GM21619 (cell line): ENCODE measurements at regions not wholly inside any gene's neighbourhood (a gene's known extent, or its start where the extent isn't known, plus 50 kb on each side); places are given as distances from the start of the nearest gene placed in this dataset.
"Not testable (repeated sequence)": the region's sequence is repeated elsewhere in the genome, so short reads cannot be mapped to it uniquely, and the experiment has no call there.

ENCODE experiments used
- ATAC-seq: cut with Tn5 transposase; IDR thresholded peaks from one replicate; pipeline ENCODE4 v1.9.1; 2021; ENCODE audit not compliant: unreplicated experiment

- no peak for ATAC-seq
Measured at GRCh38 chr9:106779796-106780195, 83.2 kb upstream of the ZNF462 start.

GRCh38 chr9:106783121-106783520, 79.8 kb upstream of the ZNF462 start:
- ATAC-seq, result no peak

GRCh38 chr9:106784076-106784475, 78.9 kb upstream of the ZNF462 start:
- ATAC-seq, result no peak

- no peak for ATAC-seq
Measured at GRCh38 chr9:106785200-106785599, 77.8 kb upstream of the ZNF462 start.

- not testable (repeated sequence) for ATAC-seq
Measured at GRCh38 chr9:106788021-106788420, 74.9 kb upstream of the ZNF462 start.

- no peak for ATAC-seq
Measured at GRCh38 chr9:106795031-106795430, 67.9 kb upstream of the ZNF462 start.

GRCh38 chr9:106796771-106797170, 66.2 kb upstream of the ZNF462 start:
- ATAC-seq, result no peak

- no peak for ATAC-seq
Measured at GRCh38 chr9:106797299-106797698, 65.7 kb upstream of the ZNF462 start.

- ATAC-seq, result no peak
Measured at GRCh38 chr9:106798016-106798799, 64.8 kb upstream of the ZNF462 start.

GRCh38 chr9:106799152-106799551, 63.8 kb upstream of the ZNF462 start:
- ATAC-seq, result no peak

GRCh38 chr9:106800701-106801270, 62.2 kb upstream of the ZNF462 start:
- no peak for ATAC-seq

GRCh38 chr9:106801816-106802215, 61.1 kb upstream of the ZNF462 start:
- no peak for ATAC-seq
